PC-3 (cell line): ENCODE measurements at regions not wholly inside any gene's neighbourhood (a gene's known extent, or its start where the extent isn't known, plus 50 kb on each side); places are given as distances from the start of the nearest gene placed in this dataset.

Experiments used
- ATAC-seq: fragments of 200-7000 bp; cut with Tn5 transposase; 2 replicates; pipeline ENCODE4 v1.9.1; 2020; ENCODE audit warnings: mild to moderate bottlenecking, moderate library complexity
- BruUV-seq: library from RNA; stranded (reverse); fragments of 400-500 nt; replicated peaks from 2 replicates; lab custom pipeline; 2021; lab: Mats Ljungman, UMichigan
- CTCF ChIA-PET: fragments of 300-600 bp; sonication (Branson Sonifier 250); formaldehyde crosslinking; loops from one replicate; lab custom pipeline; 2022; ENCODE audit warnings: antibody characterized with exemption; lab: Charles Lee
- POLR2A ChIA-PET: fragments of 300-600 bp; sonication (Branson Sonifier 250); formaldehyde crosslinking; loops from one replicate; lab custom pipeline; 2022; ENCODE audit warnings: antibody characterized with exemption; ENCODE audit not compliant: unreplicated experiment; lab: Charles Lee
- DNase-seq: peaks from one replicate; pipeline ENCODE4 v3.0.0-alpha.2; 2015
- H2AFZ ChIP-seq: fragments of 300-600 bp; sonication (generic); 2 replicates; pipeline ENCODE4 v1.6.0; 2016; ENCODE audit warnings: antibody characterized with exemption, low read length
- H3F3A ChIP-seq: fragments of 300-600 bp; sonication (generic); one replicate; pipeline ENCODE4 v1.6.0; 2017; ENCODE audit warnings: antibody characterized with exemption, low read length, control low read depth, mild to moderate bottlenecking; ENCODE audit not compliant: unreplicated experiment
- H3K27ac ChIP-seq: fragments of 300-600 bp; sonication (generic); 2 replicates; pipeline ENCODE4 v1.5.1; 2016; ENCODE audit warnings: mild to moderate bottlenecking, low read length
- H3K27me3 ChIP-seq: fragments of 300-600 bp; sonication (generic); 2 replicates; pipeline ENCODE4 v1.6.1; 2016; ENCODE audit warnings: low read length, mixed read lengths
- H3K36me3 ChIP-seq: fragments of 300-600 bp; sonication (generic); 2 replicates; pipeline ENCODE4 v1.6.1; 2016; ENCODE audit warnings: low read depth, mixed run types, low read length, mixed read lengths
- H3K4me1 ChIP-seq: fragments of 300-600 bp; sonication (generic); 2 replicates; pipeline ENCODE4 v1.5.1; 2016; ENCODE audit warnings: low read length; ENCODE audit not compliant: insufficient read depth
- H3K4me2 ChIP-seq: fragments of 300-600 bp; sonication (generic); 2 replicates; pipeline ENCODE4 v1.6.0; 2016; ENCODE audit warnings: low read length
- H3K4me3 ChIP-seq: fragments of 300-600 bp; sonication (generic); 2 replicates; pipeline ENCODE4 v1.5.1; 2016; ENCODE audit warnings: mild to moderate bottlenecking, low read length, mixed read lengths
- H3K79me2 ChIP-seq: fragments of 300-600 bp; sonication (generic); 2 replicates; pipeline ENCODE4 v1.6.1; 2017; ENCODE audit warnings: low read length, mixed read lengths
- H3K9ac ChIP-seq: fragments of 300-600 bp; sonication (generic); 2 replicates; pipeline ENCODE4 v1.6.0; 2016; ENCODE audit warnings: mild to moderate bottlenecking, low read length
- H3K9me2 ChIP-seq: fragments of 300-600 bp; sonication (generic); replicated peaks from 2 replicates; pipeline ENCODE4 v1.6.1; 2016; ENCODE audit warnings: mixed run types, low read length, mixed read lengths
- H3K9me3 ChIP-seq: fragments of 300-600 bp; sonication (generic); 2 replicates; pipeline ENCODE4 v1.6.1; 2016; ENCODE audit warnings: low read length, mixed read lengths
- H4K20me1 ChIP-seq: fragments of 300-600 bp; sonication (generic); 2 replicates; pipeline ENCODE4 v1.6.1; 2016; ENCODE audit warnings: low read length, mixed read lengths
- EZH2 ChIP-seq: fragments of 300-600 bp; sonication (generic); IDR thresholded peaks from one replicate; pipeline ENCODE4 v1.6.1; 2017; ENCODE audit warnings: antibody characterized with exemption, mild to moderate bottlenecking, low read length; ENCODE audit not compliant: unreplicated experiment
- EZH2phosphoT487 ChIP-seq: fragments of 300-600 bp; sonication (generic); IDR thresholded peaks from 2 replicates; pipeline ENCODE4 v1.6.1; 2018; ENCODE audit warnings: mild to moderate bottlenecking, antibody characterized with exemption, low read length, borderline replicate concordance
- intact Hi-C: fragments of 100-400 bp; cut with micrococcal nuclease; formaldehyde crosslinking; loops from 2 replicates; pipeline ENCODE4 v1.9.0; 2023
- TF ChIP-seq, protein P1 (sequence below): fragments of 300-600 bp; sonication (generic); conservative IDR thresholded peaks from 2 replicates; pipeline ENCODE4 v1.5.1; 2017; ENCODE audit warnings: antibody characterized with exemption, low read depth, mild to moderate bottlenecking, low read length

DNA sequence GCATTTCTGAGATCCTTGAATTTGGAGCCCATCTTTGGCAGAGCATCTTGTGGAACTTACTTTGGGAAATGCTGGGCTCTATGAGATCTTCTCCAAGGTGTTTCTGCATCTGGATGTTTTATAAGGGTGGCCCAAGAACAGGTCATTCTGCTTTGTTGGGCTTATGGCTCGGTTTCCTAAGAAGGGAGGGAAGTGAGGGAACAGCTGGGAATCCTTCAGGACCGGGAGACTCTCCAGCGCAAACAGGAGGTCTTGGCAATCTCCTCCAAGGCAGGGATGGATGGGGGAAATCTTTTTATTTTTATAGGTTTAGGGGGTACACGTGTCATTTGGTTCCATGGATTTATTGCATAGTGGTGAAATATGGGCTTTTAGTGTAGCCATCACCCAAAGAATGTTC, 54.7 kb downstream of the IRX3 start:
- Histone ChIP-seq H3K9ac (no peak overlapping the region), H3K9me2 (no peaks in the 10 kb centered on the region), H3K4me2 (no peak overlapping the region), H3K79me2 (no peaks in the 10 kb centered on the region), H3K4me3 (no peak overlapping the region), H3K9me3 (no peaks in the 10 kb centered on the region), H3F3A (no peaks in the 10 kb centered on the region), H4K20me1 (no peaks in the 10 kb centered on the region), H2AFZ (no peak overlapping the region), H3K36me3 (no peaks in the 10 kb centered on the region), H3K27ac (no peak overlapping the region), H3K27me3 (no peaks in the 10 kb centered on the region), H3K4me1 (no peaks in the 10 kb centered on the region)
- POLR2A ChIA-PET: interaction anchor here (0.6 kb wide), 1 partner anchor 151 kb away, joined by 3 read pairs; no protein-coding TSS in a partner anchor
- intact Hi-C loops: no loop called here
- CTCF ChIA-PET: no interaction called here
- DNase-seq: no peak
- BruUV-seq: no TSS peak
- no peak for ATAC-seq
- TF ChIP-seq, protein P1, sequence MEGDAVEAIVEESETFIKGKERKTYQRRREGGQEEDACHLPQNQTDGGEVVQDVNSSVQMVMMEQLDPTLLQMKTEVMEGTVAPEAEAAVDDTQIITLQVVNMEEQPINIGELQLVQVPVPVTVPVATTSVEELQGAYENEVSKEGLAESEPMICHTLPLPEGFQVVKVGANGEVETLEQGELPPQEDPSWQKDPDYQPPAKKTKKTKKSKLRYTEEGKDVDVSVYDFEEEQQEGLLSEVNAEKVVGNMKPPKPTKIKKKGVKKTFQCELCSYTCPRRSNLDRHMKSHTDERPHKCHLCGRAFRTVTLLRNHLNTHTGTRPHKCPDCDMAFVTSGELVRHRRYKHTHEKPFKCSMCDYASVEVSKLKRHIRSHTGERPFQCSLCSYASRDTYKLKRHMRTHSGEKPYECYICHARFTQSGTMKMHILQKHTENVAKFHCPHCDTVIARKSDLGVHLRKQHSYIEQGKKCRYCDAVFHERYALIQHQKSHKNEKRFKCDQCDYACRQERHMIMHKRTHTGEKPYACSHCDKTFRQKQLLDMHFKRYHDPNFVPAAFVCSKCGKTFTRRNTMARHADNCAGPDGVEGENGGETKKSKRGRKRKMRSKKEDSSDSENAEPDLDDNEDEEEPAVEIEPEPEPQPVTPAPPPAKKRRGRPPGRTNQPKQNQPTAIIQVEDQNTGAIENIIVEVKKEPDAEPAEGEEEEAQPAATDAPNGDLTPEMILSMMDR: no peak
- no peak for TF ChIP-seq EZH2

GRCh38 chr16:54231336-54231735, 55.3 kb downstream of the IRX3 start:
- TF ChIP-seq EZH2 (no peak), EZH2phosphoT487 (no peak)
- TF ChIP-seq, protein P1: no peak
- no TSS peak for BruUV-seq
- Histone ChIP-seq H3F3A (no peaks in the 10 kb centered on the region), H3K9ac (no peak overlapping the region), H3K4me2 (no peak overlapping the region), H3K27me3 (no peaks in the 10 kb centered on the region), H3K79me2 (no peaks in the 10 kb centered on the region), H3K36me3 (no peaks in the 10 kb centered on the region), H3K4me1 (no peaks in the 10 kb centered on the region), H4K20me1 (no peaks in the 10 kb centered on the region), H2AFZ (no peak overlapping the region), H3K27ac (no peak overlapping the region), H3K9me2 (no peaks in the 10 kb centered on the region), H3K4me3 (no peak overlapping the region), H3K9me3 (no peaks in the 10 kb centered on the region)
- POLR2A ChIA-PET: interaction anchor here (0.6 kb wide), 1 partner anchor 151 kb away, joined by 3 read pairs; no protein-coding TSS in a partner anchor
- CTCF ChIA-PET: no interaction called here
- intact Hi-C loops: no loop called here
- ATAC-seq (no peak), DNase-seq (no peak)

GRCh38 chr16:54228325-54228724, 58.3 kb downstream of the IRX3 start:
- Histone ChIP-seq H3K27ac (no peak overlapping the region), H3F3A (no peaks in the 10 kb centered on the region), H4K20me1 (no peaks in the 10 kb centered on the region), H3K36me3 (no peaks in the 10 kb centered on the region), H3K9me3 (no peaks in the 10 kb centered on the region), H3K9me2 (no peaks in the 10 kb centered on the region), H3K27me3 (no peaks in the 10 kb centered on the region), H3K4me3 (no peak overlapping the region), H2AFZ (no peak overlapping the region), H3K79me2 (no peaks in the 10 kb centered on the region), H3K9ac (no peak overlapping the region), H3K4me2 (no peak overlapping the region), H3K4me1 (no peaks in the 10 kb centered on the region)
- no TSS peak for BruUV-seq
- DNase-seq (no peak), ATAC-seq (no peak)
- TF ChIP-seq EZH2phosphoT487 (no peak), EZH2 (no peak)
- TF ChIP-seq, protein P1: no peak
- intact Hi-C loops: no loop called here
- ChIA-PET CTCF (no interaction called here), POLR2A (no interaction called here)
